ENCODE measurements at regions not wholly inside any gene's neighbourhood (a gene's known extent, or its start where the extent isn't known, plus 50 kb on each side); places are given as distances from the start of the nearest gene placed in this dataset.

DNA sequence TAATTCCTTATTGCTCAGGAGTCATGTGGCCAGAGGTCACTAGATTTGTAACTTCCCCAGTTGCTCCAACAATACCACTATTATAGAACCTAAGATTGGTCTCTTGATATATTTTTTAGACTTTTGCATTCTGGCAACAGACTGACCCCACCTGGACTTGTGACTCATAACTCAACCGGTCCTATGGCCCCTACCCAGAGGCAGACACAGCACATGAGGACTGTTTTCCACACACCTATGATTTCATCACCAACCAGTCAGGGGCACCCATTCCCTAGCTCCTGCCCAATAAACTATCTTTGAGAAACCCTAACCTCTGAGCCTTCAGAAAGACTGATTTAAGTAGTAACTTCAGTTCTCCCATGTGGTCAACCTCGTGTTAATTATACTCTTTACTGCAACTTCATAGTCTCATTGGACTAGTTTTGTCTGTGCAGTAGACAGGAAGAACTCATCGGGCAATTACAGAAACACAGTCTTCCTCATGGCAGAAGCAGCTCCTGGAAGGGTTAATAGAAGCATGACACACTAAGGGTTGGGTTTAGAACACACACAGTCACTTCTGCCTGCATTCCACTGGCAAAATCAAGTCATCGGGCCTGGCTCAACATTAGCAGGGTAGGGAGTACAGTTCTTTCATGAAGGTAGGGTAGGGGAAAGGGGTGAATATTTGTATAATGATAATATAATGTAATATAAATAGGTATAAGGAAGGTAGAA is 251.8 kb downstream of the UQCRFS1 start:
- ChIA-PET CTCF (interaction anchor here (1.0 kb wide), 1 partner anchor 327 kb away, joined by 3 read pairs; no protein-coding TSS in a partner anchor), POLR2A (no interaction called here)
- TF ChIP-seq IRF2 (CRISPR knock-in tag; IDR thresholded peaks at IDR 0.05; ENCODE audit: borderline replicate concordance, low read depth) (no peak), NFYB (CRISPR knock-in tag; conservative IDR thresholded peaks at IDR 0.05; ENCODE audit: low read depth) (no peak), NR3C1 (CRISPR knock-in tag; conservative IDR thresholded peaks at IDR 0.05; ENCODE audit: low read depth) (no peak), FOXK1 (CRISPR knock-in tag; IDR thresholded peaks at IDR 0.05) (no peak), ZNF671 (CRISPR knock-in tag; IDR thresholded peaks at IDR 0.05) (no peak), SP1 (CRISPR knock-in tag; conservative IDR thresholded peaks at IDR 0.05) (no peak), NR1H2 (CRISPR knock-in tag; IDR thresholded peaks at IDR 0.05) (no peak), HMGA2 (CRISPR knock-in tag; IDR thresholded peaks at IDR 0.05) (no peak)
- TF ChIP-seq, protein P1, sequence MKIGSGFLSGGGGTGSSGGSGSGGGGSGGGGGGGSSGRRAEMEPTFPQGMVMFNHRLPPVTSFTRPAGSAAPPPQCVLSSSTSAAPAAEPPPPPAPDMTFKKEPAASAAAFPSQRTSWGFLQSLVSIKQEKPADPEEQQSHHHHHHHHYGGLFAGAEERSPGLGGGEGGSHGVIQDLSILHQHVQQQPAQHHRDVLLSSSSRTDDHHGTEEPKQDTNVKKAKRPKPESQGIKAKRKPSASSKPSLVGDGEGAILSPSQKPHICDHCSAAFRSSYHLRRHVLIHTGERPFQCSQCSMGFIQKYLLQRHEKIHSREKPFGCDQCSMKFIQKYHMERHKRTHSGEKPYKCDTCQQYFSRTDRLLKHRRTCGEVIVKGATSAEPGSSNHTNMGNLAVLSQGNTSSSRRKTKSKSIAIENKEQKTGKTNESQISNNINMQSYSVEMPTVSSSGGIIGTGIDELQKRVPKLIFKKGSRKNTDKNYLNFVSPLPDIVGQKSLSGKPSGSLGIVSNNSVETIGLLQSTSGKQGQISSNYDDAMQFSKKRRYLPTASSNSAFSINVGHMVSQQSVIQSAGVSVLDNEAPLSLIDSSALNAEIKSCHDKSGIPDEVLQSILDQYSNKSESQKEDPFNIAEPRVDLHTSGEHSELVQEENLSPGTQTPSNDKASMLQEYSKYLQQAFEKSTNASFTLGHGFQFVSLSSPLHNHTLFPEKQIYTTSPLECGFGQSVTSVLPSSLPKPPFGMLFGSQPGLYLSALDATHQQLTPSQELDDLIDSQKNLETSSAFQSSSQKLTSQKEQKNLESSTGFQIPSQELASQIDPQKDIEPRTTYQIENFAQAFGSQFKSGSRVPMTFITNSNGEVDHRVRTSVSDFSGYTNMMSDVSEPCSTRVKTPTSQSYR (CRISPR knock-in tag; IDR thresholded peaks at IDR 0.05): no peak
- TF ChIP-seq, protein P2, sequence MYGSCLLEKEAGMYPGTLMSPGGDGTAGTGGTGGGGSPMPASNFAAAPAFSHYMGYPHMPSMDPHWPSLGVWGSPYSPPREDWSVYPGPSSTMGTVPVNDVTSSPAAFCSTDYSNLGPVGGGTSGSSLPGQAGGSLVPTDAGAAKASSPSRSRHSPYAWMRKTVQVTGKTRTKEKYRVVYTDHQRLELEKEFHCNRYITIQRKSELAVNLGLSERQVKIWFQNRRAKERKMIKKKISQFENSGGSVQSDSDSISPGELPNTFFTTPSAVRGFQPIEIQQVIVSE (CRISPR knock-in tag; IDR thresholded peaks at IDR 0.05; ENCODE audit: borderline replicate concordance): no peak
- H3K27me3 Mint-ChIP-seq (ENCODE audit: low read depth): no peaks in the 10 kb centered on the region
- no peak overlapping the region for H3K4me3 Mint-ChIP-seq
- peaks cover 10% of the 10 kb centered on the region for H3K36me3 Mint-ChIP-seq
- no peaks in the 10 kb centered on the region for H3K4me1 Mint-ChIP-seq
- H3K27ac Mint-ChIP-seq: no peak overlapping the region
- no peak for DNase-seq (ENCODE audit: low spot score)
- no peak for ATAC-seq
- H3K9me3 Mint-ChIP-seq: peaks cover 22% of the 10 kb centered on the region

DNA sequence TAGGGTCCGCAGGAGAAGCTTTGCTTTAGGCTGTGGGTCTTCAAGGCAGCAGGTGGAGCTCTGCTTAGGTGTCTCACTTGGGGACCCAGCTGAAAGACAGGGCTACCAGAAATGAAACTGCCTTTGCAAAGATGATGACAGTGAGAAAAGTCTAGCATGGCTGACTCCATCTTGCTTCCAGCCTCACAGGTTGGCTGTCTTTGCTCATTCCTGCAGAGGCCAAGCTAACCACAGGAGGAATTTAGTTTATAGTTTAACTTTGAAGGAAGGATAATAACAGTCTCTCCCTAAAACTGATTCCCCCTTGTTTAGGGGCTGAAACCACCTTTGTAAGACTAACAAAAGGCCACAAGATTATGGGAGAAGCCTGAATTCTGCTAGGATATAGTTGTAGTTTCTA is 252.4 kb downstream of the UQCRFS1 start:
- peaks cover 10% of the 10 kb centered on the region for H3K36me3 Mint-ChIP-seq
- H3K4me3 Mint-ChIP-seq: no peak overlapping the region
- TF ChIP-seq NFYB (CRISPR knock-in tag; conservative IDR thresholded peaks at IDR 0.05; ENCODE audit: low read depth) (no peak), NFATC4 (CRISPR knock-in tag; IDR thresholded peaks at IDR 0.05) (no peak), FOXP1 (CRISPR knock-in tag; IDR thresholded peaks at IDR 0.05; ENCODE audit: borderline replicate concordance) (no peak), TP53 (CRISPR knock-in tag; IDR thresholded peaks at IDR 0.05) (no peak), ZNF121 (CRISPR knock-in tag; IDR thresholded peaks at IDR 0.05) (no peak), CREM (CRISPR knock-in tag; IDR thresholded peaks at IDR 0.05) (no peak), NFE2L1 (CRISPR knock-in tag; IDR thresholded peaks at IDR 0.05) (no peak), ZNF219 (CRISPR knock-in tag; IDR thresholded peaks at IDR 0.05; ENCODE audit: borderline replicate concordance) (no peak), IRF2 (CRISPR knock-in tag; IDR thresholded peaks at IDR 0.05; ENCODE audit: borderline replicate concordance, low read depth) (no peak), JUN (CRISPR knock-in tag; IDR thresholded peaks at IDR 0.05) (no peak), GRHL2 (CRISPR knock-in tag; IDR thresholded peaks at IDR 0.05; ENCODE audit: insufficient replicate concordance, severe bottlenecking) (no peak), ETV6 (CRISPR knock-in tag; IDR thresholded peaks at IDR 0.05) (no peak), SOX15 (CRISPR knock-in tag; IDR thresholded peaks at IDR 0.05) (no peak), FOXK1 (CRISPR knock-in tag; IDR thresholded peaks at IDR 0.05) (no peak), TEAD1 (CRISPR knock-in tag; IDR thresholded peaks at IDR 0.05) (no peak), OVOL2 (CRISPR knock-in tag; IDR thresholded peaks at IDR 0.05; ENCODE audit: borderline replicate concordance) (no peak)
- TF ChIP-seq, protein P3, sequence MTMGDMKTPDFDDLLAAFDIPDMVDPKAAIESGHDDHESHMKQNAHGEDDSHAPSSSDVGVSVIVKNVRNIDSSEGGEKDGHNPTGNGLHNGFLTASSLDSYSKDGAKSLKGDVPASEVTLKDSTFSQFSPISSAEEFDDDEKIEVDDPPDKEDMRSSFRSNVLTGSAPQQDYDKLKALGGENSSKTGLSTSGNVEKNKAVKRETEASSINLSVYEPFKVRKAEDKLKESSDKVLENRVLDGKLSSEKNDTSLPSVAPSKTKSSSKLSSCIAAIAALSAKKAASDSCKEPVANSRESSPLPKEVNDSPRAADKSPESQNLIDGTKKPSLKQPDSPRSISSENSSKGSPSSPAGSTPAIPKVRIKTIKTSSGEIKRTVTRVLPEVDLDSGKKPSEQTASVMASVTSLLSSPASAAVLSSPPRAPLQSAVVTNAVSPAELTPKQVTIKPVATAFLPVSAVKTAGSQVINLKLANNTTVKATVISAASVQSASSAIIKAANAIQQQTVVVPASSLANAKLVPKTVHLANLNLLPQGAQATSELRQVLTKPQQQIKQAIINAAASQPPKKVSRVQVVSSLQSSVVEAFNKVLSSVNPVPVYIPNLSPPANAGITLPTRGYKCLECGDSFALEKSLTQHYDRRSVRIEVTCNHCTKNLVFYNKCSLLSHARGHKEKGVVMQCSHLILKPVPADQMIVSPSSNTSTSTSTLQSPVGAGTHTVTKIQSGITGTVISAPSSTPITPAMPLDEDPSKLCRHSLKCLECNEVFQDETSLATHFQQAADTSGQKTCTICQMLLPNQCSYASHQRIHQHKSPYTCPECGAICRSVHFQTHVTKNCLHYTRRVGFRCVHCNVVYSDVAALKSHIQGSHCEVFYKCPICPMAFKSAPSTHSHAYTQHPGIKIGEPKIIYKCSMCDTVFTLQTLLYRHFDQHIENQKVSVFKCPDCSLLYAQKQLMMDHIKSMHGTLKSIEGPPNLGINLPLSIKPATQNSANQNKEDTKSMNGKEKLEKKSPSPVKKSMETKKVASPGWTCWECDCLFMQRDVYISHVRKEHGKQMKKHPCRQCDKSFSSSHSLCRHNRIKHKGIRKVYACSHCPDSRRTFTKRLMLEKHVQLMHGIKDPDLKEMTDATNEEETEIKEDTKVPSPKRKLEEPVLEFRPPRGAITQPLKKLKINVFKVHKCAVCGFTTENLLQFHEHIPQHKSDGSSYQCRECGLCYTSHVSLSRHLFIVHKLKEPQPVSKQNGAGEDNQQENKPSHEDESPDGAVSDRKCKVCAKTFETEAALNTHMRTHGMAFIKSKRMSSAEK (CRISPR knock-in tag; IDR thresholded peaks at IDR 0.05; ENCODE audit: borderline replicate concordance): no peak
- TF ChIP-seq, protein P4, sequence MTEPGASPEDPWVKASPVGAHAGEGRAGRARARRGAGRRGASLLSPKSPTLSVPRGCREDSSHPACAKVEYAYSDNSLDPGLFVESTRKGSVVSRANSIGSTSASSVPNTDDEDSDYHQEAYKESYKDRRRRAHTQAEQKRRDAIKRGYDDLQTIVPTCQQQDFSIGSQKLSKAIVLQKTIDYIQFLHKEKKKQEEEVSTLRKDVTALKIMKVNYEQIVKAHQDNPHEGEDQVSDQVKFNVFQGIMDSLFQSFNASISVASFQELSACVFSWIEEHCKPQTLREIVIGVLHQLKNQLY (CRISPR knock-in tag; IDR thresholded peaks at IDR 0.05): no peak
- TF ChIP-seq, protein P5, sequence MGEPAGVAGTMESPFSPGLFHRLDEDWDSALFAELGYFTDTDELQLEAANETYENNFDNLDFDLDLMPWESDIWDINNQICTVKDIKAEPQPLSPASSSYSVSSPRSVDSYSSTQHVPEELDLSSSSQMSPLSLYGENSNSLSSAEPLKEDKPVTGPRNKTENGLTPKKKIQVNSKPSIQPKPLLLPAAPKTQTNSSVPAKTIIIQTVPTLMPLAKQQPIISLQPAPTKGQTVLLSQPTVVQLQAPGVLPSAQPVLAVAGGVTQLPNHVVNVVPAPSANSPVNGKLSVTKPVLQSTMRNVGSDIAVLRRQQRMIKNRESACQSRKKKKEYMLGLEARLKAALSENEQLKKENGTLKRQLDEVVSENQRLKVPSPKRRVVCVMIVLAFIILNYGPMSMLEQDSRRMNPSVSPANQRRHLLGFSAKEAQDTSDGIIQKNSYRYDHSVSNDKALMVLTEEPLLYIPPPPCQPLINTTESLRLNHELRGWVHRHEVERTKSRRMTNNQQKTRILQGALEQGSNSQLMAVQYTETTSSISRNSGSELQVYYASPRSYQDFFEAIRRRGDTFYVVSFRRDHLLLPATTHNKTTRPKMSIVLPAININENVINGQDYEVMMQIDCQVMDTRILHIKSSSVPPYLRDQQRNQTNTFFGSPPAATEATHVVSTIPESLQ (CRISPR knock-in tag; IDR thresholded peaks at IDR 0.05): no peak
- no peak for ATAC-seq
- ChIA-PET POLR2A (no interaction called here), CTCF (interaction anchor here (1.0 kb wide), 1 partner anchor 327 kb away, joined by 3 read pairs; no protein-coding TSS in a partner anchor)
- peaks cover 26% of the 10 kb centered on the region for H3K9me3 Mint-ChIP-seq
- no peak overlapping the region for H3K27ac Mint-ChIP-seq
- no peak for DNase-seq (ENCODE audit: low spot score)
- no peaks in the 10 kb centered on the region for H3K4me1 Mint-ChIP-seq
- no peaks in the 10 kb centered on the region for H3K27me3 Mint-ChIP-seq (ENCODE audit: low read depth)

Measured in WTC11 (cell line).